Progenitor cell of endocrine pancreas (in vitro differentiated cells): ENCODE measurements at regions not wholly inside any gene's neighbourhood (a gene's known extent, or its start where the extent isn't known, plus 50 kb on each side); places are given as distances from the start of the nearest gene placed in this dataset.
"Not testable (repeated sequence)": the region's sequence is repeated elsewhere in the genome, so short reads cannot be mapped to it uniquely, and the experiment has no call there.

Experiments used
- DNase-seq: peaks from one replicate; pipeline ENCODE4 v3.0.0; 2021; ENCODE audit warnings: low spot score; ENCODE audit not compliant: unreplicated experiment
- H3K27ac Mint-ChIP-seq: 2 replicates; pipeline ENCODE4 v1.8.0; 2021; ENCODE audit warnings: mild to moderate bottlenecking, moderate library complexity, mixed read lengths
- H3K27me3 Mint-ChIP-seq: 2 replicates; pipeline ENCODE4 v1.8.0; 2021; ENCODE audit warnings: mixed read lengths
- H3K36me3 Mint-ChIP-seq: 2 replicates; pipeline ENCODE4 v1.8.0; 2022; ENCODE audit warnings: mixed read lengths; ENCODE audit not compliant: insufficient read depth
- H3K4me1 Mint-ChIP-seq: 2 replicates; pipeline ENCODE4 v1.8.0; 2021; ENCODE audit warnings: low read depth, mixed read lengths
- H3K4me3 Mint-ChIP-seq: 2 replicates; pipeline ENCODE4 v1.8.0; 2021; ENCODE audit warnings: low read depth, mild to moderate bottlenecking, moderate library complexity, mixed read lengths
- H3K9me3 Mint-ChIP-seq: 2 replicates; pipeline ENCODE4 v1.8.0; 2021; ENCODE audit warnings: low read depth, mixed read lengths
- CTCF ChIP-seq: fragments of 200-600 bp; sonication (generic); IDR thresholded peaks from one replicate; pipeline ENCODE4 v1.5.0; 2021; ENCODE audit warnings: antibody characterized with exemption, mild to moderate bottlenecking; ENCODE audit not compliant: unreplicated experiment

- not testable (repeated sequence) for H3K4me3 Mint-ChIP-seq, H3K36me3 Mint-ChIP-seq, H3K27ac Mint-ChIP-seq, DNase-seq, H3K27me3 Mint-ChIP-seq, H3K4me1 Mint-ChIP-seq
- peaks cover 21% of the 10 kb centered on the region for H3K9me3 Mint-ChIP-seq
Measured at GRCh38 chrX:134045372-134045771, 60.0 kb upstream of the GPC3 start.

- not testable (repeated sequence) for H3K27me3 Mint-ChIP-seq
- peaks cover 19% of the 10 kb centered on the region for H3K9me3 Mint-ChIP-seq
Measured at GRCh38 chrX:134067107-134067506, 81.7 kb upstream of the GPC3 start.

GRCh38 chrX:134071899-134072298 is 86.5 kb upstream of the GPC3 start:
- not testable (repeated sequence) for H3K36me3 Mint-ChIP-seq, H3K27ac Mint-ChIP-seq, DNase-seq, H3K4me1 Mint-ChIP-seq, H3K9me3 Mint-ChIP-seq, H3K4me3 Mint-ChIP-seq, H3K27me3 Mint-ChIP-seq
- TF ChIP-seq CTCF, result peak; percentile 22

More at GRCh38 chrX:134067107-134067506, 81.7 kb upstream of the GPC3 start:
- DNase-seq, H3K36me3 Mint-ChIP-seq, H3K4me1 Mint-ChIP-seq, H3K27ac Mint-ChIP-seq, H3K4me3 Mint-ChIP-seq: not testable (repeated sequence)

GRCh38 chrX:134073341-134073740 is 87.9 kb upstream of the GPC3 start:
- H3K36me3 Mint-ChIP-seq, result no peaks in the 10 kb centered on the region
- no peak for DNase-seq
- no peaks in the 10 kb centered on the region for H3K4me1 Mint-ChIP-seq
- no peak for TF ChIP-seq CTCF
- peaks cover 11% of the 10 kb centered on the region for H3K9me3 Mint-ChIP-seq
- H3K4me3 Mint-ChIP-seq, result no peak overlapping the region
- H3K27ac Mint-ChIP-seq, result no peak overlapping the region
- H3K27me3 Mint-ChIP-seq, result no peaks in the 10 kb centered on the region

GRCh38 chrX:134074151-134074550 is 88.8 kb upstream of the GPC3 start:
- Mint-ChIP-seq H3K27me3 (no peaks in the 10 kb centered on the region), H3K4me3 (no peak overlapping the region), H3K9me3 (peaks cover 19% of the 10 kb centered on the region), H3K4me1 (no peaks in the 10 kb centered on the region), H3K36me3 (no peaks in the 10 kb centered on the region), H3K27ac (no peak overlapping the region)
- TF ChIP-seq CTCF, result no peak
- no peak for DNase-seq

- no peak for DNase-seq
- H3K36me3 Mint-ChIP-seq, result no peaks in the 10 kb centered on the region
- peaks cover 26% of the 10 kb centered on the region for H3K9me3 Mint-ChIP-seq
- no peaks in the 10 kb centered on the region for H3K4me1 Mint-ChIP-seq
- no peaks in the 10 kb centered on the region for H3K27me3 Mint-ChIP-seq
- H3K27ac Mint-ChIP-seq, result no peak overlapping the region
- H3K4me3 Mint-ChIP-seq, result no peak overlapping the region
- TF ChIP-seq CTCF, result no peak
Measured at GRCh38 chrX:134075894-134076718, 90.7 kb upstream of the GPC3 start.
